Endodermal cell (in vitro differentiated cells): ENCODE measurements at regions not wholly inside any gene's neighbourhood (a gene's known extent, or its start where the extent isn't known, plus 50 kb on each side); places are given as distances from the start of the nearest gene placed in this dataset.
A peak's percentile ranks its signal among the peaks of the same experiment; 100 is the strongest.

ENCODE experiments used
- DNase-seq: peaks from one replicate; pipeline ENCODE4 v3.0.0-alpha.2; 2017
- H3K27ac ChIP-seq: 2 replicates; pipeline ENCODE4 v1.5.1; 2013; ENCODE audit warnings: mild to moderate bottlenecking, low read depth, low read length, moderate library complexity
- H3K27me3 ChIP-seq: 2 replicates; pipeline ENCODE4 v1.6.1; 2013; ENCODE audit warnings: mild to moderate bottlenecking, low read length, moderate library complexity; ENCODE audit not compliant: insufficient read depth, control insufficient read depth, poor library complexity, severe bottlenecking
- H3K36me3 ChIP-seq: 2 replicates; pipeline ENCODE4 v1.7.0; 2013; ENCODE audit warnings: mild to moderate bottlenecking, low read length, moderate library complexity; ENCODE audit not compliant: control insufficient read depth, insufficient read depth
- H3K4me1 ChIP-seq: one replicate; pipeline ENCODE4 v1.7.0; 2013; ENCODE audit warnings: low read length; ENCODE audit not compliant: control insufficient read depth, insufficient read depth
- H3K4me3 ChIP-seq: 2 replicates; pipeline ENCODE4 v1.5.1; 2013; ENCODE audit warnings: mild to moderate bottlenecking, low read length, moderate library complexity
- H3K9ac ChIP-seq: 2 replicates; pipeline ENCODE4 v1.6.1; 2013; ENCODE audit warnings: mild to moderate bottlenecking, low read length, moderate library complexity; ENCODE audit not compliant: poor library complexity, severe bottlenecking; ENCODE audit errors: extremely low read depth
- H3K9me3 ChIP-seq: 2 replicates; pipeline ENCODE4 v1.6.1; 2013; ENCODE audit warnings: mild to moderate bottlenecking, low read length, moderate library complexity; ENCODE audit not compliant: control insufficient read depth
- H3K27ac Mint-ChIP-seq: 2 replicates; pipeline ENCODE4 v1.8.0; 2020; ENCODE audit warnings: mixed read lengths
- H3K27me3 Mint-ChIP-seq: 2 replicates; pipeline ENCODE4 v1.8.0; 2021; ENCODE audit warnings: mild to moderate bottlenecking, mixed read lengths; ENCODE audit not compliant: insufficient read depth
- H3K36me3 Mint-ChIP-seq: 2 replicates; pipeline ENCODE4 v1.8.0; 2020; ENCODE audit warnings: low read depth, mixed read lengths
- H3K4me1 Mint-ChIP-seq: 2 replicates; pipeline ENCODE4 v1.8.0; 2020; ENCODE audit warnings: mixed read lengths
- H3K4me3 Mint-ChIP-seq: 2 replicates; pipeline ENCODE4 v1.8.0; 2020; ENCODE audit warnings: mild to moderate bottlenecking, moderate library complexity, mixed read lengths
- H3K9me3 Mint-ChIP-seq: 2 replicates; pipeline ENCODE4 v1.8.0; 2020; ENCODE audit warnings: mild to moderate bottlenecking, mixed read lengths
- CTCF ChIP-seq: fragments of 200-600 bp; sonication (generic); conservative IDR thresholded peaks from 2 replicates; pipeline ENCODE4 v1.5.0; 2021; ENCODE audit warnings: antibody characterized with exemption, mild to moderate bottlenecking
- WGBS, 2 experiments: methylation state at CpG; one replicate each; pipeline versions ENCODE4 v1.1.5 to v1.1.7; 2013; ENCODE audit warnings: missing lambda C conversion rate in 2 of 2, mixed read lengths in 1 of 2; ENCODE audit not compliant: insufficient coverage in 1 of 2, insufficient read length in 1 of 2; 5-methylcytosine and 5-hydroxymethylcytosine counted together

DNA sequence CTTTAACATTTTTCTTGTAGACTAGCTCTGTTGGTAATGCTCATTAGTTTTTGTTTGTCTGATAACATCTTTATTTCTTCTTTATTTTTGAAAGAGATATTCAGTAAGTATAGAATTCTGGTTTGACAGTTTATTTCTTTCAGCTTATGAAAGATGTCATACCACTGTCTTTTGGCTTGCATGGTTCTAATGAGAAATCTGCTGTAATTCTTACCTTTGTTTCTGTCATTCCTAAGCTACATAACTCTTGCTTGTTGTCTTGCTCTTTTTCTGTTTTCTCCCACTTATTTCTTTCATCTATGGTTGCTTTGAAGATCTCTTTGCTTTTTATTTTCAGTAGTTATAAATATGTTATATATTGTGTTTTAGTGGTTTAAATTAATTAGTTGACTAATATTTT lies 87.2 kb upstream of the PEX5L start:
- H3K27ac Mint-ChIP-seq: no peak overlapping the region
- peaks cover 7% of the 10 kb centered on the region for H3K36me3 Mint-ChIP-seq
- H3K27me3 Mint-ChIP-seq: no peaks in the 10 kb centered on the region
- Histone ChIP-seq H3K4me3 (no peak overlapping the region), H3K9ac (no peak overlapping the region), H3K4me1 (no peaks in the 10 kb centered on the region), H3K27ac (no peak overlapping the region), H3K36me3 (no peaks in the 10 kb centered on the region), H3K27me3 (no peaks in the 10 kb centered on the region), H3K9me3 (peaks cover 45% of the 10 kb centered on the region)
- no peak for DNase-seq
- no peaks in the 10 kb centered on the region for H3K4me1 Mint-ChIP-seq
- TF ChIP-seq CTCF: no peak
- no peak overlapping the region for H3K4me3 Mint-ChIP-seq
- peaks cover 42% of the 10 kb centered on the region for H3K9me3 Mint-ChIP-seq

DNA sequence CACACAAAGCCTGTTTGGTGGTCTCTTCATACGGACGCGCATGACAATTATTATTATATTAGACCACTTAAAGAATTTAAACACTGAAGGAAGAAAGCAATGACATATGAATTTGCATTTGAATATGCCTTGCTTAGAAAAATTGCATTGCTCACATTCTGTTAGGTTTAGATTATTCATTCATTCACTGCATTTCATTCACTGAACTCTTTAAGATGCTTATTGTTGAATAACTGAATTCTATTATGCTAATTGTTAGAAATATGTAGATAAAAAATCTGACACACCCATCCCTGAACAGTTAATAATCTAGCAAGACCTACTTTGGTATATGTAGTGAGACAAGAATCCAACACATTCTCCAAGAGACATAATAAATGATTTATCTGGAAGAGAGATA lies 94.4 kb upstream of the PEX5L start:
- H3K9me3 ChIP-seq: peaks cover 19% of the 10 kb centered on the region
- Mint-ChIP-seq H3K9me3 (peaks cover 16% of the 10 kb centered on the region), H3K36me3 (peaks cover 6% of the 10 kb centered on the region), H3K27ac (no peak overlapping the region), H3K27me3 (no peaks in the 10 kb centered on the region), H3K4me3 (no peak overlapping the region), H3K4me1 (peaks cover 16% of the 10 kb centered on the region)
- H3K9ac ChIP-seq: no peak overlapping the region
- no peak overlapping the region for H3K27ac ChIP-seq
- DNase-seq: no peak
- H3K4me3 ChIP-seq: no peak overlapping the region
- no peaks in the 10 kb centered on the region for H3K4me1 ChIP-seq
- TF ChIP-seq CTCF: no peak
- H3K27me3 ChIP-seq: no peaks in the 10 kb centered on the region
- no peaks in the 10 kb centered on the region for H3K36me3 ChIP-seq
- 88 to 100% methylated on average over 2 to 3 of the region's 3 CpGs for WGBS, 2 experiments

GRCh38 chr3:180135101-180135500 lies 98.4 kb upstream of the PEX5L start:
- no peaks in the 10 kb centered on the region for H3K36me3 ChIP-seq
- H3K9me3 ChIP-seq: peaks cover 20% of the 10 kb centered on the region
- TF ChIP-seq CTCF: no peak
- peaks cover 6% of the 10 kb centered on the region for H3K9me3 Mint-ChIP-seq
- peak overlapping the region; percentile 87 for H3K27ac Mint-ChIP-seq
- peaks cover 21% of the 10 kb centered on the region for H3K4me1 Mint-ChIP-seq
- H3K4me1 ChIP-seq: peaks cover 2% of the 10 kb centered on the region
- no peaks in the 10 kb centered on the region for H3K27me3 Mint-ChIP-seq
- no peak overlapping the region for H3K27ac ChIP-seq
- peak overlapping the region; percentile 73 for H3K4me3 ChIP-seq
- no peaks in the 10 kb centered on the region for H3K27me3 ChIP-seq
- H3K36me3 Mint-ChIP-seq: no peaks in the 10 kb centered on the region
- peak overlapping the region; percentile 33 for H3K9ac ChIP-seq
- 38 to 72% methylated on average over 2 of the region's 2 CpGs for WGBS, 2 experiments
- peak overlapping the region; percentile 6 for H3K4me3 Mint-ChIP-seq
- DNase-seq: peak; percentile 57
